ENCODE measurements at regions not wholly inside any gene's neighbourhood (a gene's known extent, or its start where the extent isn't known, plus 50 kb on each side); places are given as distances from the start of the nearest gene placed in this dataset.
"Not testable (repeated sequence)": the region's sequence is repeated elsewhere in the genome, so short reads cannot be mapped to it uniquely, and the experiment has no call there.

GRCh38 chr1:83065952-83066727 lies 932.8 kb downstream of the TTLL7 start:
- no peak for DNase-seq

- no peak for DNase-seq
Observed at GRCh38 chr1:83064589-83065242, 934.2 kb downstream of the TTLL7 start.

GRCh38 chr1:83060651-83061390 lies 938.1 kb downstream of the TTLL7 start:
- DNase-seq, result no peak

- no peak for DNase-seq
Observed at GRCh38 chr1:83060221-83060620, 938.7 kb downstream of the TTLL7 start.

GRCh38 chr1:83058327-83058726 lies 940.6 kb downstream of the TTLL7 start:
- DNase-seq, result no peak

GRCh38 chr1:83055391-83056170 lies 943.4 kb downstream of the TTLL7 start:
- no peak for DNase-seq

- DNase-seq, result no peak
Observed at GRCh38 chr1:83053446-83053845, 945.5 kb downstream of the TTLL7 start.

GRCh38 chr1:83052865-83053264 lies 946.1 kb downstream of the TTLL7 start:
- DNase-seq, result no peak

- DNase-seq, result not testable (repeated sequence)
Observed at GRCh38 chr1:83051053-83051452, 947.9 kb downstream of the TTLL7 start.

- no peak for DNase-seq
Observed at GRCh38 chr1:83043244-83043643, 955.7 kb downstream of the TTLL7 start.

GRCh38 chr1:83039091-83039490 lies 959.8 kb downstream of the TTLL7 start:
- DNase-seq, result not testable (repeated sequence)

- DNase-seq, result no peak
Observed at GRCh38 chr1:83034851-83035250, 964.1 kb downstream of the TTLL7 start.

GRCh38 chr1:83033682-83034081 lies 965.2 kb downstream of the TTLL7 start:
- DNase-seq, result no peak

GRCh38 chr1:83029916-83030315 lies 969.0 kb downstream of the TTLL7 start:
- DNase-seq, result no peak

- DNase-seq, result no peak
Observed at GRCh38 chr1:83029050-83029449, 969.9 kb downstream of the TTLL7 start.

GRCh38 chr1:83028467-83028866 lies 970.5 kb downstream of the TTLL7 start:
- no peak for DNase-seq

GRCh38 chr1:83027511-83027910 lies 971.4 kb downstream of the TTLL7 start:
- DNase-seq, result no peak

- DNase-seq, result no peak
Observed at GRCh38 chr1:83026745-83027144, 972.2 kb downstream of the TTLL7 start.

GRCh38 chr1:83024251-83024767 lies 974.6 kb downstream of the TTLL7 start:
- no peak for DNase-seq

- DNase-seq, result no peak
Observed at GRCh38 chr1:83023212-83023611, 975.7 kb downstream of the TTLL7 start.

- no peak for DNase-seq
Observed at GRCh38 chr1:83022206-83022605, 976.7 kb downstream of the TTLL7 start.

GRCh38 chr1:83017701-83018100 lies 981.2 kb downstream of the TTLL7 start:
- no peak for DNase-seq

- DNase-seq, result no peak
Observed at GRCh38 chr1:83017276-83017675, 981.7 kb downstream of the TTLL7 start.

Data from activated gamma-delta T cell treated with Interleukin-2 at 50 U/mL for 16 hours (primary cell).